GM19240 (cell line): ENCODE measurements at regions not wholly inside any gene's neighbourhood (a gene's known extent, or its start where the extent isn't known, plus 50 kb on each side); places are given as distances from the start of the nearest gene placed in this dataset.
"Not testable (repeated sequence)": the region's sequence is repeated elsewhere in the genome, so short reads cannot be mapped to it uniquely, and the experiment has no call there.

Experiments used
- DNase-seq: peaks from one replicate; pipeline ENCODE4 v3.0.0; 2011; ENCODE audit warnings: low spot score; ENCODE audit not compliant: insufficient read length

- no peak for DNase-seq
Observed at GRCh38 chr2:12567411-12567810, 149.3 kb upstream of the TRIB2 start.

GRCh38 chr2:12569510-12569909, 147.2 kb upstream of the TRIB2 start:
- not testable (repeated sequence) for DNase-seq

- DNase-seq = not testable (repeated sequence)
Observed at GRCh38 chr2:12569929-12570328, 146.8 kb upstream of the TRIB2 start.

- no peak for DNase-seq
Observed at GRCh38 chr2:12577091-12577490, 139.6 kb upstream of the TRIB2 start.

- no peak for DNase-seq
Observed at GRCh38 chr2:12577567-12578253, 139.0 kb upstream of the TRIB2 start.

GRCh38 chr2:12579018-12579417, 137.7 kb upstream of the TRIB2 start:
- DNase-seq = no peak

- no peak for DNase-seq
Observed at GRCh38 chr2:12584338-12584737, 132.4 kb upstream of the TRIB2 start.

GRCh38 chr2:12585784-12586183, 131.0 kb upstream of the TRIB2 start:
- DNase-seq = no peak

GRCh38 chr2:12587228-12587627, 129.5 kb upstream of the TRIB2 start:
- DNase-seq = no peak

- DNase-seq = no peak
Observed at GRCh38 chr2:12587729-12588522, 128.8 kb upstream of the TRIB2 start.

- DNase-seq = no peak
Observed at GRCh38 chr2:12588986-12589385, 127.8 kb upstream of the TRIB2 start.

- DNase-seq = no peak
Observed at GRCh38 chr2:12589802-12590320, 126.9 kb upstream of the TRIB2 start.

- no peak for DNase-seq
Observed at GRCh38 chr2:12592296-12592695, 124.4 kb upstream of the TRIB2 start.

GRCh38 chr2:12594590-12594989, 122.1 kb upstream of the TRIB2 start:
- no peak for DNase-seq

GRCh38 chr2:12596771-12597170, 120.0 kb upstream of the TRIB2 start:
- DNase-seq = no peak

- no peak for DNase-seq
Observed at GRCh38 chr2:12597610-12598009, 119.1 kb upstream of the TRIB2 start.

- DNase-seq = no peak
Observed at GRCh38 chr2:12602661-12603060, 114.1 kb upstream of the TRIB2 start.

- no peak for DNase-seq
Observed at GRCh38 chr2:12603781-12604295, 112.9 kb upstream of the TRIB2 start.

GRCh38 chr2:12604341-12604740, 112.4 kb upstream of the TRIB2 start:
- no peak for DNase-seq

- no peak for DNase-seq
Observed at GRCh38 chr2:12605366-12605765, 111.4 kb upstream of the TRIB2 start.

- DNase-seq = no peak
Observed at GRCh38 chr2:12605936-12606335, 110.8 kb upstream of the TRIB2 start.

- DNase-seq = no peak
Observed at GRCh38 chr2:12606472-12607000, 110.2 kb upstream of the TRIB2 start.
